ENCODE measurements at regions not wholly inside any gene's neighbourhood (a gene's known extent, or its start where the extent isn't known, plus 50 kb on each side); places are given as distances from the start of the nearest gene placed in this dataset.

- H3K4me1 Mint-ChIP-seq (ENCODE audit: low read depth), result no peaks in the 10 kb centered on the region
- H3K9me3 Mint-ChIP-seq, result peaks cover 12% of the 10 kb centered on the region
- no peaks in the 10 kb centered on the region for H3K36me3 Mint-ChIP-seq (ENCODE audit: low read depth)
- no peak overlapping the region for H3K27ac Mint-ChIP-seq
- H3K27me3 Mint-ChIP-seq, result no peaks in the 10 kb centered on the region
- no peak for DNase-seq
- no peak overlapping the region for H3K4me3 Mint-ChIP-seq
These were observed 684.0 kb downstream of the DSC3 start for GRCh38 chr18:30358555-30358954.

GRCh38 chr18:30352551-30353168 lies 689.9 kb downstream of the DSC3 start:
- Mint-ChIP-seq H3K36me3 (ENCODE audit: low read depth) (no peaks in the 10 kb centered on the region), H3K27me3 (no peaks in the 10 kb centered on the region), H3K9me3 (peaks cover 10% of the 10 kb centered on the region), H3K4me1 (ENCODE audit: low read depth) (no peaks in the 10 kb centered on the region), H3K27ac (no peak overlapping the region), H3K4me3 (no peak overlapping the region)
- DNase-seq, result no peak

- Mint-ChIP-seq H3K36me3 (ENCODE audit: low read depth) (no peaks in the 10 kb centered on the region), H3K4me1 (ENCODE audit: low read depth) (no peaks in the 10 kb centered on the region), H3K4me3 (no peak overlapping the region), H3K9me3 (peaks cover 10% of the 10 kb centered on the region), H3K27me3 (no peaks in the 10 kb centered on the region), H3K27ac (no peak overlapping the region)
- no peak for DNase-seq
These were observed 692.3 kb downstream of the DSC3 start for GRCh38 chr18:30350263-30350662.

- no peaks in the 10 kb centered on the region for H3K27me3 Mint-ChIP-seq
- DNase-seq, result no peak
- no peaks in the 10 kb centered on the region for H3K4me1 Mint-ChIP-seq (ENCODE audit: low read depth)
- H3K36me3 Mint-ChIP-seq (ENCODE audit: low read depth), result no peaks in the 10 kb centered on the region
- peaks cover 9% of the 10 kb centered on the region for H3K9me3 Mint-ChIP-seq
- no peak overlapping the region for H3K27ac Mint-ChIP-seq
- no peak overlapping the region for H3K4me3 Mint-ChIP-seq
These were observed 699.5 kb downstream of the DSC3 start for GRCh38 chr18:30343090-30343489.

GRCh38 chr18:30342675-30343074 lies 699.9 kb downstream of the DSC3 start:
- peaks cover 9% of the 10 kb centered on the region for H3K9me3 Mint-ChIP-seq
- no peak overlapping the region for H3K4me3 Mint-ChIP-seq
- H3K4me1 Mint-ChIP-seq (ENCODE audit: low read depth), result no peaks in the 10 kb centered on the region
- no peaks in the 10 kb centered on the region for H3K27me3 Mint-ChIP-seq
- no peak for DNase-seq
- H3K36me3 Mint-ChIP-seq (ENCODE audit: low read depth), result no peaks in the 10 kb centered on the region
- no peak overlapping the region for H3K27ac Mint-ChIP-seq

- Mint-ChIP-seq H3K9me3 (peaks cover 18% of the 10 kb centered on the region), H3K27me3 (no peaks in the 10 kb centered on the region), H3K4me3 (no peak overlapping the region), H3K4me1 (ENCODE audit: low read depth) (no peaks in the 10 kb centered on the region), H3K27ac (no peak overlapping the region), H3K36me3 (ENCODE audit: low read depth) (no peaks in the 10 kb centered on the region)
- no peak for DNase-seq
These were observed 707.8 kb downstream of the DSC3 start for GRCh38 chr18:30334781-30335180.

- no peaks in the 10 kb centered on the region for H3K27me3 Mint-ChIP-seq
- no peak overlapping the region for H3K4me3 Mint-ChIP-seq
These were observed 709.2 kb downstream of the DSC3 start for GRCh38 chr18:30333310-30333709.

GRCh38 chr18:30328839-30329238 lies 713.7 kb downstream of the DSC3 start:
- no peaks in the 10 kb centered on the region for H3K4me1 Mint-ChIP-seq (ENCODE audit: low read depth)
- H3K9me3 Mint-ChIP-seq, result peaks cover 13% of the 10 kb centered on the region
- no peaks in the 10 kb centered on the region for H3K36me3 Mint-ChIP-seq (ENCODE audit: low read depth)
- H3K27me3 Mint-ChIP-seq, result no peaks in the 10 kb centered on the region
- H3K27ac Mint-ChIP-seq, result no peak overlapping the region
- H3K4me3 Mint-ChIP-seq, result no peak overlapping the region
- DNase-seq, result no peak

More at GRCh38 chr18:30333310-30333709, 709.2 kb downstream of the DSC3 start:
- Mint-ChIP-seq H3K36me3 (ENCODE audit: low read depth) (no peaks in the 10 kb centered on the region), H3K9me3 (peaks cover 18% of the 10 kb centered on the region), H3K27ac (no peak overlapping the region), H3K4me1 (ENCODE audit: low read depth) (no peaks in the 10 kb centered on the region)
- no peak for DNase-seq

- Mint-ChIP-seq H3K4me1 (ENCODE audit: low read depth) (no peaks in the 10 kb centered on the region), H3K4me3 (no peak overlapping the region), H3K9me3 (peaks cover 6% of the 10 kb centered on the region), H3K27ac (no peak overlapping the region), H3K36me3 (ENCODE audit: low read depth) (no peaks in the 10 kb centered on the region), H3K27me3 (no peaks in the 10 kb centered on the region)
- no peak for DNase-seq
These were observed 740.4 kb downstream of the DSC3 start for GRCh38 chr18:30302181-30302580.

- no peaks in the 10 kb centered on the region for H3K27me3 Mint-ChIP-seq
- no peak overlapping the region for H3K4me3 Mint-ChIP-seq
- DNase-seq, result no peak
- H3K36me3 Mint-ChIP-seq (ENCODE audit: low read depth), result no peaks in the 10 kb centered on the region
- H3K9me3 Mint-ChIP-seq, result peaks cover 2% of the 10 kb centered on the region
- H3K4me1 Mint-ChIP-seq (ENCODE audit: low read depth), result no peaks in the 10 kb centered on the region
- no peak overlapping the region for H3K27ac Mint-ChIP-seq
These were observed 743.8 kb downstream of the DSC3 start for GRCh38 chr18:30298769-30299168.

- no peaks in the 10 kb centered on the region for H3K27me3 Mint-ChIP-seq
- H3K36me3 Mint-ChIP-seq (ENCODE audit: low read depth), result no peaks in the 10 kb centered on the region
- peaks cover 13% of the 10 kb centered on the region for H3K9me3 Mint-ChIP-seq
- H3K4me1 Mint-ChIP-seq (ENCODE audit: low read depth), result no peaks in the 10 kb centered on the region
- H3K27ac Mint-ChIP-seq, result no peak overlapping the region
- H3K4me3 Mint-ChIP-seq, result no peak overlapping the region
- no peak for DNase-seq
These were observed 753.7 kb downstream of the DSC3 start for GRCh38 chr18:30288662-30289414.

- no peaks in the 10 kb centered on the region for H3K27me3 Mint-ChIP-seq
- H3K4me1 Mint-ChIP-seq (ENCODE audit: low read depth), result no peaks in the 10 kb centered on the region
- H3K9me3 Mint-ChIP-seq, result peaks cover 4% of the 10 kb centered on the region
- DNase-seq, result no peak
- no peak overlapping the region for H3K27ac Mint-ChIP-seq
- no peak overlapping the region for H3K4me3 Mint-ChIP-seq
- H3K36me3 Mint-ChIP-seq (ENCODE audit: low read depth), result no peaks in the 10 kb centered on the region
These were observed 761.6 kb downstream of the DSC3 start for GRCh38 chr18:30280861-30281470.

- Mint-ChIP-seq H3K4me3 (no peak overlapping the region), H3K36me3 (ENCODE audit: low read depth) (no peaks in the 10 kb centered on the region), H3K27ac (no peak overlapping the region), H3K27me3 (no peaks in the 10 kb centered on the region), H3K4me1 (ENCODE audit: low read depth) (no peaks in the 10 kb centered on the region), H3K9me3 (peaks cover 4% of the 10 kb centered on the region)
- no peak for DNase-seq
These were observed 762.4 kb downstream of the DSC3 start for GRCh38 chr18:30280186-30280585.

GRCh38 chr18:30277676-30278075 lies 764.9 kb downstream of the DSC3 start:
- DNase-seq, result no peak
- Mint-ChIP-seq H3K27me3 (no peaks in the 10 kb centered on the region), H3K27ac (no peak overlapping the region), H3K36me3 (ENCODE audit: low read depth) (no peaks in the 10 kb centered on the region), H3K9me3 (peaks cover 5% of the 10 kb centered on the region), H3K4me3 (no peak overlapping the region), H3K4me1 (ENCODE audit: low read depth) (no peaks in the 10 kb centered on the region)

GRCh38 chr18:30271716-30272115 lies 770.8 kb downstream of the DSC3 start:
- no peaks in the 10 kb centered on the region for H3K27me3 Mint-ChIP-seq
- no peaks in the 10 kb centered on the region for H3K4me1 Mint-ChIP-seq (ENCODE audit: low read depth)
- peaks cover 13% of the 10 kb centered on the region for H3K9me3 Mint-ChIP-seq
- H3K36me3 Mint-ChIP-seq (ENCODE audit: low read depth), result no peaks in the 10 kb centered on the region
- no peak for DNase-seq
- H3K4me3 Mint-ChIP-seq, result no peak overlapping the region
- H3K27ac Mint-ChIP-seq, result no peak overlapping the region
